Stimulated activated CD4-positive, alpha-beta T cell treated with anti-CD3 and anti-CD28 coated beads, Interleukin-2, amount 100 ng/mL, for 4 hours (primary cell): ENCODE measurements at regions not wholly inside any gene's neighbourhood (a gene's known extent, or its start where the extent isn't known, plus 50 kb on each side); places are given as distances from the start of the nearest gene placed in this dataset.
"Not testable (repeated sequence)": the region's sequence is repeated elsewhere in the genome, so short reads cannot be mapped to it uniquely, and the experiment has no call there.

Experiments
- DNase-seq: peaks from one replicate; pipeline ENCODE4 v3.0.0-alpha.2; 2020; ENCODE audit warnings: low read depth

DNA sequence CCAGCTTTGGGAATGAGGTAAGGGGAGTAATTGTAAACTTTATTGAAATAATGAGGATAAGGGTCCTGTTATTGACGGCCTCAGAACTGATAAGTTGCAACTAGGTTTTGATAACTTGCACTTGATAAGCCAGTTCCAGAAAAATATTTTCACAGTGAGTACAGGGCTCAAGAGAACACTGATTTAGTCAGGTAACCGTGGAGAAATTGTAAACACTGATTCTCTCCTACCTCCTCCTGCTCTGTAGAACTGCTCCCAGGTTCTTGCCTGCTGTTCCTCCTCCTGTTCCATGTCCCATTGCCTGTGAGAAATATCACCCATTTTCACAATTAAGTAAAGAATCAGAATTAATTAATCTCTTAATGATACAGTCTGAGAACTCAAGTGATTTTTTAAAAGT lies 55.0 kb upstream of the CXXC4 start:
- DNase-seq: no peak

DNA sequence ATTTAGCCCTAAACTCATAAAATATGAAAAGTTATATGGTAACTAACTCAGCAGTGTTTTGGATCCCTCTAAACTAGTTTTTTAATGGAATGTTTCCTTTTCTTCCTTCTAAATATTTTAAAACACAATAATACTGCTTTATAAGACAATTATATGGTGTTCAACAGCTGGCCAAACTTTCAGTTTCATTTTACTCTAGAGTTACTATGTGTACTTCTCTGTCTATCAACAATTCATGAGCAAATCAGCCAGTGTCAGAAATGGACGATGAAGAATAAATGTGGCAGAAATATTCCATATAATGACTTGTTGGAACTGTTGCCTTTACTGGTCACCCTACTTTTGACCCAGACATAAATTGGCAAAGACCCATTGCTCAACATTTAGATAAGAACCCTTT lies 64.8 kb upstream of the CXXC4 start:
- DNase-seq: no peak

DNA sequence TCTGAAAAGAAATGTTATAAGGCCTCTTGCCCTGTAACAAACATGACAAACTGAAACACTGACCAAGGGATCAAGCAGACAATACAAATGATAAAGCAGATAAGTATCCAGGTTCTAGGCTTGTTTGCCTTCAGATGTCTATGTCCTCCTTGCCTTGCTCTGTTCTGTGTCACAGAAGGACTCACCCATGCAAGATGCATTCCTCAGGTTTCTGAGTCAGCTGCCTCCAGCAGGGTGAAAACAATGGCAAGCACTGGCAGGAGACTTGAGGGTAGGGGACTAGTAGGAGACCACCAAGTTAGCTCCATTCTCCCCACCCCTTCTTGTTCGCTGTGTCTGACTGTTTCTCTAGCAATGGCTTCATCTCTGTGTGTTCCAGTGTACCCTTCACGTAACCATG lies 76.6 kb upstream of the CXXC4 start:
- DNase-seq: no peak

- DNase-seq: no peak
Observed at GRCh38 chr4:104574371-104574770, 79.7 kb upstream of the CXXC4 start.

- DNase-seq: no peak
Observed at GRCh38 chr4:104575278-104575677, 80.6 kb upstream of the CXXC4 start.

GRCh38 chr4:104577405-104577804 lies 82.7 kb upstream of the CXXC4 start:
- DNase-seq: no peak

- not testable (repeated sequence) for DNase-seq
Observed at GRCh38 chr4:104581476-104581875, 86.8 kb upstream of the CXXC4 start.

DNA sequence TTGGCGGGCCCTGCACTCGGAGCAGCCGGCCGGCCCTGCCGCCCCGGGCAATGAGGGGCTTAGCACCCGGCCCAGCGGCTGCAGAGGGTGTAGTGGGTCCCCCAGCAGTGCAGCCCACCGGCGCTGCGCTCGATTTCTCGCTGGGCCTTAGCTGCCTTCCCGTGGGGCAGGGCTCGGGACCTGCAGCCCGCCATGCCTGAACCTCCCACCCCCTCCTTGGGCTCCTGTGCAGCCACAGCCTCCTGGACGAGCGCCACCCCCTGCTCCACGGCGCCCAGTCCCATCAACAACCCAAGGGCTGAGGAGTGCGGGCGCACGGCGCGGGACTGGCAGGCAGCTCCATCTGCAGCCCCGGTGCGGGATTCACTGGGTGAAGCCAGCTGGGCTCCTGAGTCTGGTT lies 87.4 kb upstream of the CXXC4 start:
- DNase-seq: not testable (repeated sequence)

DNA sequence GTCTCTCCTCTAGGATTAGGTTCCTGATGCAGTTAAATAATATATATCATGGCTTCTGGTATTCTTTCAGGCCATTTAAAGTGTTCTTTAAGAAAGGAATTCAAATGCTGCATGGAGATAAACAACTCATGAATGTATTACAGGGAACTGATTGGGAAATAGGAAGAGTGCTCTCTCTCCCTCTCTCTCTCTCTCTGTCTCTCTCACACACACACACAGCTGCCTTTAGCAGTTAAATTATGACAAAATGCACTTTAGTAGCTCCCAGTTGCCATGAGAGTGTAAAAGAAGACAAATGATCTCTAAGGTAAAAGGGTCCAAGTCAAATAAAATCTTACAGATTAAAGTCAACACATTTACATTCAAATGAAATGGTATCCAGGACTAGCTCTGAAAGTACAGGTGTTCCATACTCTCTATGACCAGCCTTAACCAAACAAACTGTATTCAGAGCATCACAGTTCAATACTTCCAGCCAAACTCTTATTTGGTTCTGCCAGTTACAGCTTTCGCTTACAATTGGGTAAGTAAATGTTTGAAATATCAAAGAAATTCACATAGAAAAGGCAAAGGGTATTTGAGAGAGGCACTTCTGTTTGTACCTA lies 94.7 kb upstream of the CXXC4 start:
- DNase-seq: no peak

GRCh38 chr4:104591510-104591911 lies 96.8 kb upstream of the CXXC4 start:
- DNase-seq: no peak

GRCh38 chr4:104592183-104592582 lies 97.5 kb upstream of the CXXC4 start:
- no peak for DNase-seq

DNA sequence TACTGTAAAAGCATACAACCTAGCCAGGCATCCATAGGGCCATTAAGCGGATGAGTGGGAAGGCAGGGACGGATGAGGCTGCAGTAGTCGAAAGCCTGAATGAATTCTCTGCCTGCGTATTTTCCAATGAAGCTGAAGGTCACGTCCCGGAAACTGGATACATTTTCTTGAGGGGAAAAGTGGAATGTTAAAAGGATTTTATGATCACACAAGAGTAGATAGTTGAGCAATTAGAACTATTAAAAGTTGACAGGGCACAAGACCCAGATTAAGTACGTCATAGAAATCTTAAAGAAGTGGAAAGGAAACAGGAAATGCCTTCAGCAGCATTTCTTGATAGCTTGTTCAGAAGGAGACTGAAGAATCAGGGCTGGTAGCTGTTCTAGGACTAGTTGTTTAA lies 98.3 kb upstream of the CXXC4 start:
- no peak for DNase-seq

DNA sequence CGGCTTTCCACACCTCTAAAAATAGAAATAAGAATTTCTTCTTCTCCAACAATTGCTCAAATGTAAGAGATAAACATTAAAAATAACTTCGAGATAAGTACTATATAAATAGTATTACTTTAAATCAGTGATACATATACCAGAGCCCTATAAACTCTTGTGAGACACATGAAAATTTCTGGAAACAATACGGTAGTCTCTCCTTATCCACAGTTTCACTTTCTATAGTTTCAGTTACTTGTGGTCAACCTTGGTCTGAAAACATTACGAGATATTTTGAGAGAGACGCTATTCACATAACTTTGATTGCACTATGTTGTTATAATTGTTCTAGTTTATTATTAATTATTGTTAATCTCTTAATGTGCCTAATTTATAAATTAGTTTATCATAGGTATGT lies 101.5 kb upstream of the CXXC4 start:
- DNase-seq: no peak

DNA sequence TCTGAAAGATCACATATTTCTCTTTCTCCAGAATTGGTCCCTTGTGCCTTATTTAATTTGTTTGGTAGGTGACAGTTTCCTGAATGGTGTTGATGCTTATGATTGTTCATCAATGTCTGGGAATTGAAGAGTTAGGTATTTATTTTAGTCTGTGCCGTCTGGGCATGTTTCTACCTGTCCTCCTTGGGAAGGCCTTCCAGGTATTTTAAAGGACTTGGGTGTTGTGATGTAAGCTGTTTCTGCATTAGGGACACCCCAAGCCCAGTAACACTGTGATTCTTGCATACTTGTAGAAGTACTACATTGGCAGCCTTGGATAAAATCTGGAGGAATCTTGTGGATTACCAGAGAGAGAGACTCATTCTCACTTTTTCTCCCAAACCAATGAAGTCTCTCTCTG lies 120.8 kb upstream of the CXXC4 start:
- DNase-seq: no peak

- DNase-seq: no peak
Observed at GRCh38 chr4:104615926-104616325, 121.2 kb upstream of the CXXC4 start.

GRCh38 chr4:104616401-104616820 lies 121.7 kb upstream of the CXXC4 start:
- no peak for DNase-seq

GRCh38 chr4:104625706-104626105 lies 131.0 kb upstream of the CXXC4 start:
- no peak for DNase-seq

GRCh38 chr4:104629601-104630000 lies 134.9 kb upstream of the CXXC4 start:
- DNase-seq: no peak

DNA sequence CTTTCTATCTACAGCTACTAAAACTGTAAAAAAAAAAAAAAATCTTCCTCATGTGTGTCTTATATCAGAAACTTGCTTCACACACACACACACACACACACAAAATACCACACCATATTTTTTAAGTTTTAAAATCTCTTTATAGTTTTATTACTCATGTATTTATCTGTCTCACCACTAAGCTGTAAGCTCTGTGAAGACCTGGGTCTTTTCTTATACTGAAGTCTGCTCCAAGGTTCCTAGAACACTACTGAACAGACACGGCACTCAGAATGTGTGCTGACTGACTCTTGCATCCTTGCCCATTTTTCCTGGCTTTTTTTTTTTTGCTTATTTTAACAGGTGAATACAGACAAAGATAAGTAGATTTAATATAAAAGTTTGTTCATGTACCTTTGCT lies 135.6 kb upstream of the CXXC4 start:
- DNase-seq: no peak

- DNase-seq: no peak
Observed at GRCh38 chr4:104631000-104631399, 136.3 kb upstream of the CXXC4 start.

- DNase-seq: no peak
Observed at GRCh38 chr4:104641418-104641817, 146.7 kb upstream of the CXXC4 start.

GRCh38 chr4:104642521-104642920 lies 147.8 kb upstream of the CXXC4 start:
- no peak for DNase-seq

DNA sequence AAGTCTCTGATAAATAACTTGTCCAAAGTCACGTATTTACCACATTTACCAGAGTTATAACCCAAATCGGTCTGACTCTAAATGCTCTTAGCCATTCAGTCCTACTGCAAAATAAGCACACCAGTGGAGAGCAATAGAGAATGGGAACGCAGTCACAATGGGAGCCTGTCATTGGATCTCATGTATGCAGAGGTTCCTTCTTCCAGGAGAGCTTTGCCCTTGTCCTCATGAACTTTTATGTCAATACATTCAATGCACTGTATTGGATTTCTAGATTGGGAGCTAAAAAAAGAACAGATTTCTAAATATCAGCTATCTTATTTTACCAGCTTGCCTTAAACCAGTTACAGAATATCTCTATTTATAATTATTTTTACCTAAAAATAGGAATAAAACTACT lies 149.1 kb upstream of the CXXC4 start:
- no peak for DNase-seq

GRCh38 chr4:104649631-104650030 lies 154.9 kb upstream of the CXXC4 start:
- no peak for DNase-seq

DNA sequence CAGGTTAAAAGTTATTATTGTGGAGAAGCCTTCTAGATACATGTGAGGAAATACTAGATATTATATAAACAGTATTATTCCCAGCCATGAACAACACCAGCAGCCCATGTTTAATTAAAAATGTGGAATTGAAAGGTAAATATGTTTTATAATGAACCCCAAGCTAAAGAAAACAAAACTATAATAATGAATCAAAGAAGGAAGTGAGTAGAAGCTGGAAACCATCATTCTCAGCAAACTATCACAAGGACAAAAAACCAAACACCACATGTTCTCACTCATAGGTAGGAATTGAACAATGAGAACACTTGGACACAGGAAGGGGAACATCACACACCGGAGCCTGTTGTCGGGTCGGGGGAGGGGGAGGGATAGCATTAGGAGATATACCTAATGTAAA lies 167.6 kb upstream of the CXXC4 start:
- DNase-seq: not testable (repeated sequence)
